ENCODE measurements at regions not wholly inside any gene's neighbourhood (a gene's known extent, or its start where the extent isn't known, plus 50 kb on each side); places are given as distances from the start of the nearest gene placed in this dataset.

DNA sequence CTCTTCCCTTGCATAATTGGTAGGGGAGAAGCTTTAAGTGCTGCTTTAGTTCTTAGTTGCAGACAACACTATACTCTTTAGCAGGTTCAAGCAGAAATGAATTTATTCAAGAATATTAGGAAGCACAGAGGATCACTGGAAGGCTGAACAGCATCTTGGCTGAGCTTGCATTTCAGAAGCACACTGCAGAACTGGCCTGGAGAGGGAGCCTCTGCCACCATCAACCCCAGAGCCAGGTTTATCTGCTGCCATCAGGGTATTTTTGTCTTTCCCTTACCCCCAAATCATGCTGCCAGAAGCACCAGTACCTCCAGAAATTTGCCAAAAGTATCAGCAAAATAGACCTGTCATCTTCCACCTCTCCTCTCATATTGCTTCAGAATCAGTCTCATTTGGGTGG is 440.7 kb downstream of the DMAC1 start:
- DNase-seq (ENCODE audit: low spot score, unreplicated experiment): no peak

DNA sequence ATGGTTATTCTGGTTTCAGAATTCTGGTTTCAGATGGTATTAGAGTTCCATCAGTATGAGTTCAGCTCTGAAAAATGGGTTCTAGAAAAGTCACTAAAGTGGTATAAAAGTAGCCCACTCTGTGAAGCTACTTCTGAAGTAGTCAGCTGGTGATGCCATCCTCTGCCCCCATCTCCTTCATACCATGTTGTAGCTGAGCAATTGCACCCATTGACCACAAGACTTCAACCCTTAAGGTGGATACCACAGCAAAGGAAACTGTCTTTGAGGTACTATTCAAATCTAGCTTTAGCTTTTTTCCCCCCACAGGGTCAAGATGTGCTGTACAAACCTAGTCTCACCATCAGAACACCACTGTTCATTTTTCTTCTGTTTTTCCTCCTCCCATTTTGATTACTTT is 444.9 kb downstream of the DMAC1 start:
- TF ChIP-seq, protein P1, sequence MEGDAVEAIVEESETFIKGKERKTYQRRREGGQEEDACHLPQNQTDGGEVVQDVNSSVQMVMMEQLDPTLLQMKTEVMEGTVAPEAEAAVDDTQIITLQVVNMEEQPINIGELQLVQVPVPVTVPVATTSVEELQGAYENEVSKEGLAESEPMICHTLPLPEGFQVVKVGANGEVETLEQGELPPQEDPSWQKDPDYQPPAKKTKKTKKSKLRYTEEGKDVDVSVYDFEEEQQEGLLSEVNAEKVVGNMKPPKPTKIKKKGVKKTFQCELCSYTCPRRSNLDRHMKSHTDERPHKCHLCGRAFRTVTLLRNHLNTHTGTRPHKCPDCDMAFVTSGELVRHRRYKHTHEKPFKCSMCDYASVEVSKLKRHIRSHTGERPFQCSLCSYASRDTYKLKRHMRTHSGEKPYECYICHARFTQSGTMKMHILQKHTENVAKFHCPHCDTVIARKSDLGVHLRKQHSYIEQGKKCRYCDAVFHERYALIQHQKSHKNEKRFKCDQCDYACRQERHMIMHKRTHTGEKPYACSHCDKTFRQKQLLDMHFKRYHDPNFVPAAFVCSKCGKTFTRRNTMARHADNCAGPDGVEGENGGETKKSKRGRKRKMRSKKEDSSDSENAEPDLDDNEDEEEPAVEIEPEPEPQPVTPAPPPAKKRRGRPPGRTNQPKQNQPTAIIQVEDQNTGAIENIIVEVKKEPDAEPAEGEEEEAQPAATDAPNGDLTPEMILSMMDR (IDR thresholded peaks at IDR 0.05; ENCODE audit: unreplicated experiment): no peak
- no peak overlapping the region for H3K27ac Mint-ChIP-seq
- no peak for DNase-seq (ENCODE audit: low spot score, unreplicated experiment)
- peaks cover 30% of the 10 kb centered on the region for H3K27me3 Mint-ChIP-seq
- H3K4me1 Mint-ChIP-seq (ENCODE audit: low read depth): peaks cover 19% of the 10 kb centered on the region
- peaks cover 5% of the 10 kb centered on the region for H3K9me3 Mint-ChIP-seq (ENCODE audit: low read depth)
- no peak overlapping the region for H3K4me3 Mint-ChIP-seq (ENCODE audit: low read depth)
- H3K36me3 Mint-ChIP-seq (ENCODE audit: insufficient read depth): no peaks in the 10 kb centered on the region

More for the DNA sequence above, 440.7 kb downstream of the DMAC1 start:
- Mint-ChIP-seq H3K4me1 (ENCODE audit: low read depth) (peaks cover 28% of the 10 kb centered on the region), H3K4me3 (ENCODE audit: low read depth) (no peak overlapping the region), H3K27ac (no peak overlapping the region), H3K27me3 (peaks cover 6% of the 10 kb centered on the region), H3K36me3 (ENCODE audit: insufficient read depth) (no peaks in the 10 kb centered on the region), H3K9me3 (ENCODE audit: low read depth) (peaks cover 5% of the 10 kb centered on the region)
- TF ChIP-seq, protein P1 (IDR thresholded peaks at IDR 0.05; ENCODE audit: unreplicated experiment): no peak

DNA sequence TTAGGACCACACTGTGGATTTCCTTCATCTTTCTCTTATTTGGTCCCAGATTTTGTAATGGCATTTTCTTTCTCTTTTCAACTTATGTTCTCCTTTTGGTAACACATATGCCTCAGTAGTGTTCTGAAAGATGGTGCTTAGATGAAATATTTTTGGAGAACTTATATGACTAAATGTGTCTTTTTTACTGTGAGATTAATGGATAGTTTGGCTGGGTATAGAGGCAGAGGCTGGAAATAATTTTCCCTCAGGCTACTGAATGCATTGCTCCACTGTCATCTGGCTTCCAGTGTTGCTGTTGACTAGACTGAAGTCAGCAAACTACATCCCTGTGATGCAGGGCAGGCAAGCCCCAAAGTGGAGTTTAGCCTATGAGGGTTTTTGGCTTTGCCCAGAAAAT is 450.9 kb downstream of the DMAC1 start:
- H3K27me3 Mint-ChIP-seq: peaks cover 41% of the 10 kb centered on the region
- no peak overlapping the region for H3K27ac Mint-ChIP-seq
- H3K4me3 Mint-ChIP-seq (ENCODE audit: low read depth): no peak overlapping the region
- no peaks in the 10 kb centered on the region for H3K4me1 Mint-ChIP-seq (ENCODE audit: low read depth)
- peaks cover 7% of the 10 kb centered on the region for H3K9me3 Mint-ChIP-seq (ENCODE audit: low read depth)
- TF ChIP-seq, protein P1 (IDR thresholded peaks at IDR 0.05; ENCODE audit: unreplicated experiment): no peak
- peaks cover 3% of the 10 kb centered on the region for H3K36me3 Mint-ChIP-seq (ENCODE audit: insufficient read depth)
- no peak for DNase-seq (ENCODE audit: low spot score, unreplicated experiment)

DNA sequence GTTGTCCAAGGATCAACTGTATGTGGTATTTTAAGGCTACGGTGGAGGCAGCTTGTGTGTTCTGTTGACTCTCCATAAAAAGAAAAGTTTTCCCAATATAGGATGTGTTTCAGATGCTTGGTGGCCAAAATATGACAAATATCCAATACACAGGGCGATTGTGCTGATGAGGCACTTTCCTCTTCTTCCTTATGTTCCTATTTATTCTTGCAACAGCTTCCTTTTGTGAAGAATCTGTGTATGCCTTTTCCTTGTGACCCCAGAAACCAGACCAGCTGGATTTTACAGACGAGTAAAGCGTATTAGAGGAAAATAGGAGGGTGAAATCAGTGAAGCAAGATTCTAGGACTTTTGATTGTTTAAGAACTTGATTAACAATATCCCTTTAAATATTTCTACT is 452.0 kb downstream of the DMAC1 start:
- Mint-ChIP-seq H3K4me3 (ENCODE audit: low read depth) (no peak overlapping the region), H3K36me3 (ENCODE audit: insufficient read depth) (peaks cover 3% of the 10 kb centered on the region), H3K27me3 (peaks cover 44% of the 10 kb centered on the region), H3K4me1 (ENCODE audit: low read depth) (no peaks in the 10 kb centered on the region), H3K9me3 (ENCODE audit: low read depth) (peaks cover 7% of the 10 kb centered on the region), H3K27ac (no peak overlapping the region)
- TF ChIP-seq, protein P1 (IDR thresholded peaks at IDR 0.05; ENCODE audit: unreplicated experiment): no peak
- no peak for DNase-seq (ENCODE audit: low spot score, unreplicated experiment)

DNA sequence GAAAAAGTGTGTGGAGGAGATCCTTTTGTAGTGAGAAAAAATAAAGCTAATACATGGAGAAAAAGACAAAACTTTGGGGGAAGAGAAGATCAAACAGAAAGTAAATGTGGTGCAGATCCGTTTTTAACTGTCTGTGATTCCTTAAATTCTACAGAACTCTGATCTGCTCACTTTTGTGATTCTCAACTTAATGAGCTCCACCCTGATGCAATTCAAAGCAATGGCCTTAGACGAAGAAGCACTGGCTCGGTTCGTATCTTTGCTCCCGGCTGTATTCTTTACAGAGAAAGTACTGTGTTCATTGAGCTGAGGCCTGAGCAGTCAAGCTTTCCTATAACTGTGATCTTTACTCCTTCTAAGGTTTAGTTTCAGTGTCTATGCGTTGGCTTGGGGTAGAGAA is 453.4 kb downstream of the DMAC1 start:
- DNase-seq (ENCODE audit: low spot score, unreplicated experiment): no peak
- peaks cover 7% of the 10 kb centered on the region for H3K9me3 Mint-ChIP-seq (ENCODE audit: low read depth)
- H3K36me3 Mint-ChIP-seq (ENCODE audit: insufficient read depth): peaks cover 3% of the 10 kb centered on the region
- peaks cover 41% of the 10 kb centered on the region for H3K27me3 Mint-ChIP-seq
- peaks cover 4% of the 10 kb centered on the region for H3K4me1 Mint-ChIP-seq (ENCODE audit: low read depth)
- no peak overlapping the region for H3K4me3 Mint-ChIP-seq (ENCODE audit: low read depth)
- TF ChIP-seq, protein P1 (IDR thresholded peaks at IDR 0.05; ENCODE audit: unreplicated experiment): no peak
- no peak overlapping the region for H3K27ac Mint-ChIP-seq

All from progenitor cell of endocrine pancreas (in vitro differentiated cells).